HepG2 (cell line): ENCODE measurements at regions not wholly inside any gene's neighbourhood (a gene's known extent, or its start where the extent isn't known, plus 50 kb on each side); places are given as distances from the start of the nearest gene placed in this dataset.
A peak's percentile ranks its signal among the peaks of the same experiment; 100 is the strongest.

Experiments used
- CREBL2 ChIP-seq: sonication (generic); formaldehyde crosslinking; IDR thresholded peaks from 2 replicates; pipeline ENCODE4 v1.8.1; 2023; ENCODE audit warnings: missing genetic modification reagents, mild to moderate bottlenecking, borderline replicate concordance
- HNF4G ChIP-seq, 2 experiments: sonication (generic) in 1 of 2; formaldehyde crosslinking in 1 of 2; IDR thresholded peaks; 2 replicates each; pipeline versions ENCODE4 v1.4.0 to v1.6.1; 2011 to 2020; ENCODE audit warnings: borderline replicate concordance in 2 of 2, low read depth in 2 of 2, mild to moderate bottlenecking in 2 of 2, low read length in 1 of 2, missing genetic modification reagents in 1 of 2, moderate library complexity in 1 of 2
- HOXA5 ChIP-seq: sonication (generic); formaldehyde crosslinking; IDR thresholded peaks from 2 replicates; pipeline ENCODE4 v1.4.0; 2020; ENCODE audit warnings: missing genetic modification reagents
- KAT2B ChIP-seq: fragments of 150-350 bp; IDR thresholded peaks from 2 replicates; pipeline ENCODE4 v1.6.1; 2014; ENCODE audit warnings: low read depth, low read length, borderline replicate concordance
- KDM1A ChIP-seq: IDR thresholded peaks from 2 replicates; pipeline ENCODE4 v1.6.1; 2016; ENCODE audit warnings: missing compliant biosample characterization
- KLF6 ChIP-seq: IDR thresholded peaks from 2 replicates; pipeline ENCODE4 v1.8.0; 2016; ENCODE audit warnings: missing biosample characterization, missing genetic modification reagents
- KMT2B ChIP-seq: IDR thresholded peaks from 2 replicates; pipeline ENCODE4 v1.6.1; 2016; ENCODE audit warnings: missing genetic modification reagents, missing compliant biosample characterization
- MED8 ChIP-seq: sonication (generic); formaldehyde crosslinking; IDR thresholded peaks from 2 replicates; pipeline ENCODE4 v1.8.1; 2023; ENCODE audit warnings: mild to moderate bottlenecking, missing genetic modification reagents; ENCODE audit not compliant: insufficient replicate concordance
- PPARG ChIP-seq: conservative IDR thresholded peaks from 2 replicates; pipeline ENCODE4 v1.6.1; 2016; ENCODE audit warnings: missing biosample characterization, missing genetic modification reagents
- SIX4 ChIP-seq: sonication (generic); formaldehyde crosslinking; IDR thresholded peaks from 2 replicates; pipeline ENCODE4 v1.4.0; 2020; ENCODE audit warnings: missing genetic modification reagents
- SMAD3 ChIP-seq: sonication (generic); formaldehyde crosslinking; IDR thresholded peaks from 2 replicates; pipeline ENCODE4 v1.4.0; 2020; ENCODE audit warnings: missing genetic modification reagents
- XRCC5 ChIP-seq: fragments of 200-400 bp; formaldehyde crosslinking; optimal IDR thresholded peaks from 2 replicates; pipeline ENCODE3; 2017; ENCODE audit warnings: mild to moderate bottlenecking, low read length
- ZKSCAN1 ChIP-seq: fragments of 150-350 bp; IDR thresholded peaks from 2 replicates; pipeline ENCODE4 v1.6.1; 2014; ENCODE audit warnings: low read length
- ZNF264 ChIP-seq: sonication (generic); formaldehyde crosslinking; IDR thresholded peaks from 2 replicates; pipeline ENCODE4 v1.4.0; 2020; ENCODE audit warnings: missing genetic modification reagents
- ZNF382 ChIP-seq: sonication (generic); formaldehyde crosslinking; IDR thresholded peaks from 2 replicates; pipeline ENCODE4 v1.5.0; 2020; ENCODE audit warnings: missing genetic modification reagents, mild to moderate bottlenecking, borderline replicate concordance
- ZNF547 ChIP-seq: sonication (generic); formaldehyde crosslinking; IDR thresholded peaks from 2 replicates; pipeline ENCODE4 v1.5.1; 2020; ENCODE audit warnings: mild to moderate bottlenecking, missing genetic modification reagents
- ZNF558 ChIP-seq: sonication (generic); formaldehyde crosslinking; IDR thresholded peaks from 2 replicates; pipeline ENCODE4 v1.9.0; 2022; ENCODE audit warnings: mild to moderate bottlenecking, missing genetic modification reagents, borderline replicate concordance
- ZNF572 ChIP-seq: sonication (generic); formaldehyde crosslinking; IDR thresholded peaks from 2 replicates; pipeline ENCODE4 v1.5.1; 2020; ENCODE audit warnings: mild to moderate bottlenecking, missing genetic modification reagents
- ZNF644 ChIP-seq: IDR thresholded peaks from 2 replicates; pipeline ENCODE4 v1.6.1; 2016; ENCODE audit warnings: low read depth
- TF ChIP-seq, protein P1 (sequence below): sonication (generic); formaldehyde crosslinking; IDR thresholded peaks from 2 replicates; pipeline ENCODE4 v1.5.0; 2020; ENCODE audit warnings: mild to moderate bottlenecking, missing genetic modification reagents, moderate library complexity
- TF ChIP-seq, protein P2 (sequence below): IDR thresholded peaks from 2 replicates; pipeline ENCODE4 v1.6.1; 2016; ENCODE audit warnings: control low read depth
- TF ChIP-seq, protein P3 (sequence below): sonication (generic); formaldehyde crosslinking; IDR thresholded peaks from 2 replicates; pipeline ENCODE4 v1.8.1; 2023; ENCODE audit warnings: mild to moderate bottlenecking, missing genetic modification reagents, borderline replicate concordance
- TF ChIP-seq, protein P4 (sequence below), 2 experiments: sonication (generic) in 1 of 2; formaldehyde crosslinking in 1 of 2; IDR thresholded peaks; 2 replicates each; pipeline versions ENCODE4 v1.4.0 to v1.6.1; 2018 to 2020; ENCODE audit warnings: missing genetic modification reagents in 2 of 2, borderline replicate concordance in 1 of 2, low read depth in 1 of 2, mild to moderate bottlenecking in 1 of 2, missing biosample characterization in 1 of 2
- TF ChIP-seq, protein P5 (sequence below): sonication (generic); formaldehyde crosslinking; IDR thresholded peaks from 2 replicates; pipeline ENCODE4 v1.9.0; 2021; ENCODE audit warnings: missing genetic modification reagents, mild to moderate bottlenecking, borderline replicate concordance

GRCh38 chr3:24680214-24680967, 185.7 kb upstream of the THRB start (continued):
- TF ChIP-seq PPARG: no peak
- TF ChIP-seq, protein P1, sequence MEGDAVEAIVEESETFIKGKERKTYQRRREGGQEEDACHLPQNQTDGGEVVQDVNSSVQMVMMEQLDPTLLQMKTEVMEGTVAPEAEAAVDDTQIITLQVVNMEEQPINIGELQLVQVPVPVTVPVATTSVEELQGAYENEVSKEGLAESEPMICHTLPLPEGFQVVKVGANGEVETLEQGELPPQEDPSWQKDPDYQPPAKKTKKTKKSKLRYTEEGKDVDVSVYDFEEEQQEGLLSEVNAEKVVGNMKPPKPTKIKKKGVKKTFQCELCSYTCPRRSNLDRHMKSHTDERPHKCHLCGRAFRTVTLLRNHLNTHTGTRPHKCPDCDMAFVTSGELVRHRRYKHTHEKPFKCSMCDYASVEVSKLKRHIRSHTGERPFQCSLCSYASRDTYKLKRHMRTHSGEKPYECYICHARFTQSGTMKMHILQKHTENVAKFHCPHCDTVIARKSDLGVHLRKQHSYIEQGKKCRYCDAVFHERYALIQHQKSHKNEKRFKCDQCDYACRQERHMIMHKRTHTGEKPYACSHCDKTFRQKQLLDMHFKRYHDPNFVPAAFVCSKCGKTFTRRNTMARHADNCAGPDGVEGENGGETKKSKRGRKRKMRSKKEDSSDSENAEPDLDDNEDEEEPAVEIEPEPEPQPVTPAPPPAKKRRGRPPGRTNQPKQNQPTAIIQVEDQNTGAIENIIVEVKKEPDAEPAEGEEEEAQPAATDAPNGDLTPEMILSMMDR (CRISPR knock-in tag): peak; percentile 77
- TF ChIP-seq ZNF547: no peak
- TF ChIP-seq, protein P2, sequence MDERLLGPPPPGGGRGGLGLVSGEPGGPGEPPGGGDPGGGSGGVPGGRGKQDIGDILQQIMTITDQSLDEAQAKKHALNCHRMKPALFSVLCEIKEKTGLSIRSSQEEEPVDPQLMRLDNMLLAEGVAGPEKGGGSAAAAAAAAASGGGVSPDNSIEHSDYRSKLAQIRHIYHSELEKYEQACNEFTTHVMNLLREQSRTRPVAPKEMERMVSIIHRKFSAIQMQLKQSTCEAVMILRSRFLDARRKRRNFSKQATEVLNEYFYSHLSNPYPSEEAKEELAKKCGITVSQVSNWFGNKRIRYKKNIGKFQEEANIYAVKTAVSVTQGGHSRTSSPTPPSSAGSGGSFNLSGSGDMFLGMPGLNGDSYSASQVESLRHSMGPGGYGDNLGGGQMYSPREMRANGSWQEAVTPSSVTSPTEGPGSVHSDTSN (CRISPR knock-in tag): no peak
- peak; percentile 76 for TF ChIP-seq ZNF644 (CRISPR knock-in tag)
- no peak for TF ChIP-seq CREBL2 (CRISPR knock-in tag)
- no peak for TF ChIP-seq KAT2B
- no peak for TF ChIP-seq HNF4G (IDR thresholded peaks at IDR 0.05; ENCODE audit: borderline replicate concordance, low read depth, low read length)
- TF ChIP-seq HNF4G (CRISPR knock-in tag; IDR thresholded peaks at IDR 0.05; ENCODE audit: borderline replicate concordance, low read depth): no peak
- peak; percentile 100 for TF ChIP-seq ZNF264
- TF ChIP-seq, protein P3, sequence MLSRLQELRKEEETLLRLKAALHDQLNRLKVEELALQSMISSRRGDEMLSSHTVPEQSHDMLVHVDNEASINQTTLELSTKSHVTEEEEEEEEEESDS: no peak
- no peak for TF ChIP-seq HOXA5 (CRISPR knock-in tag)
- TF ChIP-seq, protein P4, sequence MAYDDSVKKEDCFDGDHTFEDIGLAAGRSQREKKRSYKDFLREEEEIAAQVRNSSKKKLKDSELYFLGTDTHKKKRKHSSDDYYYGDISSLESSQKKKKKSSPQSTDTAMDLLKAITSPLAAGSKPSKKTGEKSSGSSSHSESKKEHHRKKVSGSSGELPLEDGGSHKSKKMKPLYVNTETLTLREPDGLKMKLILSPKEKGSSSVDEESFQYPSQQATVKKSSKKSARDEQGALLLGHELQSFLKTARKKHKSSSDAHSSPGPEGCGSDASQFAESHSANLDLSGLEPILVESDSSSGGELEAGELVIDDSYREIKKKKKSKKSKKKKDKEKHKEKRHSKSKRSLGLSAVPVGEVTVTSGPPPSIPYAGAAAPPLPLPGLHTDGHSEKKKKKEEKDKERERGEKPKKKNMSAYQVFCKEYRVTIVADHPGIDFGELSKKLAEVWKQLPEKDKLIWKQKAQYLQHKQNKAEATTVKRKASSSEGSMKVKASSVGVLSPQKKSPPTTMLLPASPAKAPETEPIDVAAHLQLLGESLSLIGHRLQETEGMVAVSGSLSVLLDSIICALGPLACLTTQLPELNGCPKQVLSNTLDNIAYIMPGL (CRISPR knock-in tag; IDR thresholded peaks at IDR 0.05; ENCODE audit: borderline replicate concordance in 1 of 2, low read depth in 1 of 2): 0 out of 4 replicates have a peak, but pooled peaks of 1 of the 2 experiments have one; percentile 43
- TF ChIP-seq SMAD3 (CRISPR knock-in tag): no peak
- TF ChIP-seq ZNF382 (CRISPR knock-in tag): no peak
- no peak for TF ChIP-seq ZNF558 (CRISPR knock-in tag)
- TF ChIP-seq ZNF572 (CRISPR knock-in tag): no peak
- TF ChIP-seq, protein P5, sequence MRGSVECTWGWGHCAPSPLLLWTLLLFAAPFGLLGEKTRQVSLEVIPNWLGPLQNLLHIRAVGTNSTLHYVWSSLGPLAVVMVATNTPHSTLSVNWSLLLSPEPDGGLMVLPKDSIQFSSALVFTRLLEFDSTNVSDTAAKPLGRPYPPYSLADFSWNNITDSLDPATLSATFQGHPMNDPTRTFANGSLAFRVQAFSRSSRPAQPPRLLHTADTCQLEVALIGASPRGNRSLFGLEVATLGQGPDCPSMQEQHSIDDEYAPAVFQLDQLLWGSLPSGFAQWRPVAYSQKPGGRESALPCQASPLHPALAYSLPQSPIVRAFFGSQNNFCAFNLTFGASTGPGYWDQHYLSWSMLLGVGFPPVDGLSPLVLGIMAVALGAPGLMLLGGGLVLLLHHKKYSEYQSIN: no peak
- TF ChIP-seq ZKSCAN1: no peak
- peak; percentile 71 for TF ChIP-seq XRCC5
- no peak for TF ChIP-seq MED8 (CRISPR knock-in tag)
- no peak for TF ChIP-seq SIX4
- no peak for TF ChIP-seq KMT2B (CRISPR knock-in tag)
- no peak for TF ChIP-seq KDM1A (CRISPR knock-in tag)
- no peak for TF ChIP-seq KLF6
